ENCODE measurements at regions not wholly inside any gene's neighbourhood (a gene's known extent, or its start where the extent isn't known, plus 50 kb on each side); places are given as distances from the start of the nearest gene placed in this dataset.

- peak; percentile 0 for DNase-seq
Observed at GRCh38 chr14:101004954-101005353, 101.4 kb upstream of the RTL1 start.

- no peak for DNase-seq
Observed at GRCh38 chr14:101005447-101005846, 101.9 kb upstream of the RTL1 start.

- no peak for DNase-seq
Observed at GRCh38 chr14:101006008-101006407, 102.5 kb upstream of the RTL1 start.

GRCh38 chr14:101007004-101007614 is 103.6 kb upstream of the RTL1 start:
- no peak for DNase-seq

- DNase-seq = no peak
Observed at GRCh38 chr14:101007765-101008164, 104.2 kb upstream of the RTL1 start.

GRCh38 chr14:101008196-101008595 is 104.7 kb upstream of the RTL1 start:
- no peak for DNase-seq

- DNase-seq = no peak
Observed at GRCh38 chr14:101008631-101009336, 105.3 kb upstream of the RTL1 start.

GRCh38 chr14:101009531-101009930 is 106.0 kb upstream of the RTL1 start:
- DNase-seq = no peak

GRCh38 chr14:101010293-101010692 is 106.8 kb upstream of the RTL1 start:
- no peak for DNase-seq

- no peak for DNase-seq
Observed at GRCh38 chr14:101010835-101011234, 107.3 kb upstream of the RTL1 start.

GRCh38 chr14:101017209-101017608 is 113.7 kb upstream of the RTL1 start:
- no peak for DNase-seq

GRCh38 chr14:101017806-101018560 is 114.5 kb upstream of the RTL1 start:
- no peak for DNase-seq

GRCh38 chr14:101018561-101019290 is 115.2 kb upstream of the RTL1 start:
- no peak for DNase-seq

- no peak for DNase-seq
Observed at GRCh38 chr14:101019541-101019940, 116.0 kb upstream of the RTL1 start.

GRCh38 chr14:101019990-101020710 is 116.6 kb upstream of the RTL1 start:
- no peak for DNase-seq

- no peak for DNase-seq
Observed at GRCh38 chr14:101020834-101021370, 117.4 kb upstream of the RTL1 start.

- no peak for DNase-seq
Observed at GRCh38 chr14:101022121-101022520, 118.6 kb upstream of the RTL1 start.

GRCh38 chr14:101022916-101023435 is 119.5 kb upstream of the RTL1 start:
- no peak for DNase-seq

GRCh38 chr14:101024686-101025085 is 121.2 kb upstream of the RTL1 start:
- DNase-seq = no peak

GRCh38 chr14:101025131-101025530 is 121.6 kb upstream of the RTL1 start:
- no peak for DNase-seq

GRCh38 chr14:101025696-101026095 is 122.2 kb upstream of the RTL1 start:
- DNase-seq = no peak

GRCh38 chr14:101026341-101026740 is 122.8 kb upstream of the RTL1 start:
- no peak for DNase-seq
